ENCODE measurements at regions not wholly inside any gene's neighbourhood (a gene's known extent, or its start where the extent isn't known, plus 50 kb on each side); places are given as distances from the start of the nearest gene placed in this dataset.
A peak's percentile ranks its signal among the peaks of the same experiment; 100 is the strongest.

GRCh38 chr16:27720731-27721530 is 171.0 kb downstream of the KATNIP start:
- peak; percentile 95 for DNase-seq

GRCh38 chr16:27721531-27722181 is 171.7 kb downstream of the KATNIP start:
- DNase-seq = peak; percentile 92

- no peak for DNase-seq
These were observed 172.3 kb downstream of the KATNIP start for GRCh38 chr16:27722207-27722606.

GRCh38 chr16:27722892-27723450 is 173.0 kb downstream of the KATNIP start:
- peak; percentile 94 for DNase-seq

GRCh38 chr16:27723711-27724481 is 174.0 kb downstream of the KATNIP start:
- DNase-seq = peak; percentile 81

GRCh38 chr16:27724482-27725235 is 174.7 kb downstream of the KATNIP start:
- DNase-seq = peak; percentile 74

GRCh38 chr16:27725236-27726000 is 175.5 kb downstream of the KATNIP start:
- DNase-seq = no peak

GRCh38 chr16:27726621-27727261 is 176.8 kb downstream of the KATNIP start:
- no peak for DNase-seq

- DNase-seq = no peak
These were observed 178.0 kb downstream of the KATNIP start for GRCh38 chr16:27727941-27728340.

- DNase-seq = no peak
These were observed 178.7 kb downstream of the KATNIP start for GRCh38 chr16:27728691-27729090.

GRCh38 chr16:27729516-27730304 is 179.8 kb downstream of the KATNIP start:
- no peak for DNase-seq

GRCh38 chr16:27730661-27731210 is 180.8 kb downstream of the KATNIP start:
- DNase-seq = no peak

- no peak for DNase-seq
These were observed 185.1 kb downstream of the KATNIP start for GRCh38 chr16:27735031-27735430.

- DNase-seq = no peak
These were observed 186.5 kb downstream of the KATNIP start for GRCh38 chr16:27736431-27736830.

- no peak for DNase-seq
These were observed 187.6 kb downstream of the KATNIP start for GRCh38 chr16:27737513-27737912.

Data from NCI-H82 (cell line).